Stimulated activated naive CD4-positive, alpha-beta T cell (primary cell): ENCODE measurements at regions not wholly inside any gene's neighbourhood (a gene's known extent, or its start where the extent isn't known, plus 50 kb on each side); places are given as distances from the start of the nearest gene placed in this dataset.
"Not testable (repeated sequence)": the region's sequence is repeated elsewhere in the genome, so short reads cannot be mapped to it uniquely, and the experiment has no call there.

Experiments used
- DNase-seq, 6 experiments: peaks; one replicate each; lab custom pipeline; 2025; lab: John Stamatoyannopoulos, UW

GRCh38 chr1:233722212-233722979, 108.5 kb downstream of the KCNK1 start:
- no peak for DNase-seq

- DNase-seq, result no peak
These were observed 109.5 kb downstream of the KCNK1 start for GRCh38 chr1:233723387-233723786.

GRCh38 chr1:233724131-233724631, 110.3 kb downstream of the KCNK1 start:
- DNase-seq, result not testable (repeated sequence)

- no peak for DNase-seq
These were observed 111.5 kb downstream of the KCNK1 start for GRCh38 chr1:233725423-233725822.

GRCh38 chr1:233728721-233729120, 114.8 kb downstream of the KCNK1 start:
- no peak for DNase-seq

GRCh38 chr1:233730380-233730779, 116.5 kb downstream of the KCNK1 start:
- no peak for DNase-seq

GRCh38 chr1:233730809-233731208, 116.9 kb downstream of the KCNK1 start:
- no peak for DNase-seq

- no peak for DNase-seq
These were observed 118.3 kb downstream of the KCNK1 start for GRCh38 chr1:233732206-233732605.

- DNase-seq, result no peak
These were observed 120.5 kb downstream of the KCNK1 start for GRCh38 chr1:233734456-233734855.

- DNase-seq, result no peak
These were observed 121.4 kb downstream of the KCNK1 start for GRCh38 chr1:233735331-233735730.

- no peak for DNase-seq
These were observed 121.9 kb downstream of the KCNK1 start for GRCh38 chr1:233735847-233736246.

- DNase-seq, result no peak
These were observed 123.4 kb downstream of the KCNK1 start for GRCh38 chr1:233737341-233737740.

GRCh38 chr1:233738396-233738795, 124.5 kb downstream of the KCNK1 start:
- no peak for DNase-seq

- no peak for DNase-seq
These were observed 124.9 kb downstream of the KCNK1 start for GRCh38 chr1:233738850-233739249.

- DNase-seq, result no peak
These were observed 131.0 kb downstream of the KCNK1 start for GRCh38 chr1:233744779-233745513.

- DNase-seq, result no peak
These were observed 136.2 kb downstream of the KCNK1 start for GRCh38 chr1:233750139-233750538.

- DNase-seq, result no peak
These were observed 144.8 kb upstream of the SLC35F3 start for GRCh38 chr1:233759665-233760064.

- not testable (repeated sequence) for DNase-seq
These were observed 140.2 kb upstream of the SLC35F3 start for GRCh38 chr1:233764304-233764703.

- no peak for DNase-seq
These were observed 126.9 kb upstream of the SLC35F3 start for GRCh38 chr1:233777566-233777965.

GRCh38 chr1:233780049-233780448, 124.4 kb upstream of the SLC35F3 start:
- DNase-seq, result no peak

GRCh38 chr1:233782937-233783586, 121.4 kb upstream of the SLC35F3 start:
- no peak for DNase-seq

- no peak for DNase-seq
These were observed 116.9 kb upstream of the SLC35F3 start for GRCh38 chr1:233787599-233787998.

- no peak for DNase-seq
These were observed 115.8 kb upstream of the SLC35F3 start for GRCh38 chr1:233788687-233789086.
